ENCODE measurements at regions not wholly inside any gene's neighbourhood (a gene's known extent, or its start where the extent isn't known, plus 50 kb on each side); places are given as distances from the start of the nearest gene placed in this dataset.

DNA sequence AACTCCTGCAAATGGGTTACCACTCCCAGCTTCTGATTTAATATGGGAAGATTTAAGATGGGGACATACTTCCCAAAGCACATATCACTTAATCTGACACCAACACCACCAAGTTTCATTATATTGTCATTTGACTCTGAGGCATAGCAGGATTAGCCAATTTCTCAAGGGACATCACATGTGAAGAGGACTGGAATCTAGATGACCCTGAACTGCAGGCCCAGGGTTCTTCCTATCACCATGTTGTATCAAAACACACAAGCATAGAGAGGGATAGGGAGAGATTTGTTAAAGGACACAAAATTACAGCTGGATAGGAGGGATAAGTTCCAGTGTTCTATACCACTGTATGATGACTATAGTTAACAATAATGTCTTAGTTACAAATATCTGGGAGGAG lies 168.3 kb upstream of the PPP2R2B start:
- H3K4me1 ChIP-seq (ENCODE audit: insufficient read depth): no peaks in the 10 kb centered on the region
- DNase-seq (ENCODE audit: low spot score): no peak
- no peak overlapping the region for H3K27ac ChIP-seq
- TF ChIP-seq, protein P1, sequence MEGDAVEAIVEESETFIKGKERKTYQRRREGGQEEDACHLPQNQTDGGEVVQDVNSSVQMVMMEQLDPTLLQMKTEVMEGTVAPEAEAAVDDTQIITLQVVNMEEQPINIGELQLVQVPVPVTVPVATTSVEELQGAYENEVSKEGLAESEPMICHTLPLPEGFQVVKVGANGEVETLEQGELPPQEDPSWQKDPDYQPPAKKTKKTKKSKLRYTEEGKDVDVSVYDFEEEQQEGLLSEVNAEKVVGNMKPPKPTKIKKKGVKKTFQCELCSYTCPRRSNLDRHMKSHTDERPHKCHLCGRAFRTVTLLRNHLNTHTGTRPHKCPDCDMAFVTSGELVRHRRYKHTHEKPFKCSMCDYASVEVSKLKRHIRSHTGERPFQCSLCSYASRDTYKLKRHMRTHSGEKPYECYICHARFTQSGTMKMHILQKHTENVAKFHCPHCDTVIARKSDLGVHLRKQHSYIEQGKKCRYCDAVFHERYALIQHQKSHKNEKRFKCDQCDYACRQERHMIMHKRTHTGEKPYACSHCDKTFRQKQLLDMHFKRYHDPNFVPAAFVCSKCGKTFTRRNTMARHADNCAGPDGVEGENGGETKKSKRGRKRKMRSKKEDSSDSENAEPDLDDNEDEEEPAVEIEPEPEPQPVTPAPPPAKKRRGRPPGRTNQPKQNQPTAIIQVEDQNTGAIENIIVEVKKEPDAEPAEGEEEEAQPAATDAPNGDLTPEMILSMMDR (IDR thresholded peaks at IDR 0.05; ENCODE audit: poor library complexity): no peak
- no peak for TF ChIP-seq EZH2 (IDR thresholded peaks at IDR 0.05; ENCODE audit: borderline replicate concordance)
- no peak for TF ChIP-seq EZH2phosphoT487 (IDR thresholded peaks at IDR 0.05; ENCODE audit: low read depth, severe bottlenecking, unreplicated experiment)
- H3K4me3 ChIP-seq: no peak overlapping the region
- H3K9me2 ChIP-seq (replicated peaks; ENCODE audit: insufficient read depth): no peaks in the 10 kb centered on the region
- no peaks in the 10 kb centered on the region for H3K9me3 ChIP-seq (ENCODE audit: low read depth)
- H4K20me1 ChIP-seq (ENCODE audit: insufficient read depth, poor library complexity, severe bottlenecking): no peaks in the 10 kb centered on the region
- no peak overlapping the region for H3K4me2 ChIP-seq
- H3K27me3 ChIP-seq: no peaks in the 10 kb centered on the region
- H3K36me3 ChIP-seq (replicated peaks; ENCODE audit: insufficient read depth, low read depth): no peaks in the 10 kb centered on the region
- no peaks in the 10 kb centered on the region for H3K79me2 ChIP-seq
- H2AFZ ChIP-seq: no peak overlapping the region

DNA sequence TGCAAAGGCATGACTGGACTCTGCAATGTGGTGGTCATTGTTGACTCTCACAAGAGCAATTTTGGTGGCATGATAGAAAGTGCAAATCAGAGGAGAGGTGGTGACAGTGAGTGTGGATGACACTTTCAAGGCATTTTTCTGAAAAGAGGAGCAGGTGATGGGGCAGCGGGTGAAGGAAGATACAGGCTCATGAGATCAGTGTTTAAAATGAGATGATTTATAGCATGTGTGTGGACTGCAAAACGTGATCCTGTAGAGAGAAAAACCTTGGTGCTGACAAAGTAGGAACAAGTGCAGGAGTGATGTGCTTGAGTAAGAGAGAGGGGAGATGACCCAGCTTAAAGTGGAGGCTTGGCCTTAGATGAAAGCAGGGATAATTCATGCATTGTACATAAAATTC lies 171.2 kb upstream of the PPP2R2B start:
- H3K27ac ChIP-seq: no peak overlapping the region
- no peak overlapping the region for H3K4me2 ChIP-seq
- H3K36me3 ChIP-seq (replicated peaks; ENCODE audit: insufficient read depth, low read depth): no peaks in the 10 kb centered on the region
- no peaks in the 10 kb centered on the region for H3K4me1 ChIP-seq (ENCODE audit: insufficient read depth)
- no peaks in the 10 kb centered on the region for H3K9me2 ChIP-seq (replicated peaks; ENCODE audit: insufficient read depth)
- H3K79me2 ChIP-seq: no peaks in the 10 kb centered on the region
- H2AFZ ChIP-seq: no peak overlapping the region
- WGBS (ENCODE audit: low lambda C conversion rate, missing lambda C conversion rate): 67% methylated on average over 2 of the region's 2 CpGs
- no peaks in the 10 kb centered on the region for H3K9me3 ChIP-seq (ENCODE audit: low read depth)
- no peak overlapping the region for H3K4me3 ChIP-seq
- TF ChIP-seq, protein P1 (IDR thresholded peaks at IDR 0.05; ENCODE audit: poor library complexity): no peak
- TF ChIP-seq EZH2 (IDR thresholded peaks at IDR 0.05; ENCODE audit: borderline replicate concordance) (no peak), EZH2phosphoT487 (IDR thresholded peaks at IDR 0.05; ENCODE audit: low read depth, severe bottlenecking, unreplicated experiment) (no peak)
- peaks cover 5% of the 10 kb centered on the region for H3K27me3 ChIP-seq
- no peaks in the 10 kb centered on the region for H4K20me1 ChIP-seq (ENCODE audit: insufficient read depth, poor library complexity, severe bottlenecking)
- DNase-seq (ENCODE audit: low spot score): no peak

DNA sequence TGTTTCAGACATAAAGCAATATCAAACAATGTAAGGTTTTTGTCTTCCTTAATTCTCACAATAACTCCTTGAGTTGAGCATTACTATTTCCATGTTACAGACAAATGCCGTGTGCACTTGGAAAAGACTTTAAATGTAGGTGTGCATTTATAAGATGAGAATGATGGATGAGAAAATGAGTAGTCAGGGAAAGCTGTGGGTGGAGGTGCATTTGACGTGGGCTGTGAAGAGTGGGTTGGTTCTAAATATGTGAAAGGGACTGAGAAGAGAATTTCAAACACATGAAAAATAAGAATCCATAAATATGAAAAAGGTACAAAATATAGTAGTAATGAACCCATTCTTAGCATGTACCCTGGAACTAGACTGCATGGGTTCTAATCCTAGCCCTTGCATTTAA lies 171.6 kb upstream of the PPP2R2B start:
- Histone ChIP-seq H4K20me1 (ENCODE audit: insufficient read depth, poor library complexity, severe bottlenecking) (no peaks in the 10 kb centered on the region), H3K9me2 (replicated peaks; ENCODE audit: insufficient read depth) (no peaks in the 10 kb centered on the region), H3K4me3 (no peak overlapping the region), H3K27me3 (peaks cover 5% of the 10 kb centered on the region), H3K27ac (no peak overlapping the region), H3K79me2 (no peaks in the 10 kb centered on the region), H3K4me2 (no peak overlapping the region), H3K9me3 (ENCODE audit: low read depth) (no peaks in the 10 kb centered on the region), H3K36me3 (replicated peaks; ENCODE audit: insufficient read depth, low read depth) (no peaks in the 10 kb centered on the region), H3K4me1 (ENCODE audit: insufficient read depth) (no peaks in the 10 kb centered on the region), H2AFZ (no peak overlapping the region)
- DNase-seq (ENCODE audit: low spot score): no peak
- 86% methylated on average over 2 of the region's 2 CpGs for WGBS (ENCODE audit: low lambda C conversion rate, missing lambda C conversion rate)
- TF ChIP-seq EZH2 (IDR thresholded peaks at IDR 0.05; ENCODE audit: borderline replicate concordance): no peak
- no peak for TF ChIP-seq EZH2phosphoT487 (IDR thresholded peaks at IDR 0.05; ENCODE audit: low read depth, severe bottlenecking, unreplicated experiment)
- TF ChIP-seq, protein P1 (IDR thresholded peaks at IDR 0.05; ENCODE audit: poor library complexity): no peak

DNA sequence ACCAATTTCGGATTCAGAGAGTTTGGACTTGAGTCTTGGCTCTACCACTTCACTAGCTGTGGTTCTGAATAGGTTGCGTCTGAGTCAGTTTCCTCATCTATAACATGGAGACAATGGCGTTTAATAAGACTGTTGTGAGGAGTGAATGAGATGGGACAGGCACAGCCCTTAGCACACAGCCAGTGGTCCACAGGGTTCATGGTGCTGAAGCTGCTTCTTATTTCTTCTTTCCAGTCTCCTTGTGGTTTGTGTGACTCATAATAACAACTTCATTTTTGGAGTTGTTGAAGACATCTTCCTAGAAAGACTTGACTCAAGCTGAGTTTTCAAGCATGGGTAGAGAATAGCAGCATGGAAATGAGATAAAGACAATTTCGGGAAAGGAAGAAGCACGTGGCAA lies 172.6 kb upstream of the PPP2R2B start:
- Histone ChIP-seq H3K4me3 (no peak overlapping the region), H3K4me2 (no peak overlapping the region), H2AFZ (no peak overlapping the region), H3K9me2 (replicated peaks; ENCODE audit: insufficient read depth) (no peaks in the 10 kb centered on the region), H3K9me3 (ENCODE audit: low read depth) (no peaks in the 10 kb centered on the region), H4K20me1 (ENCODE audit: insufficient read depth, poor library complexity, severe bottlenecking) (no peaks in the 10 kb centered on the region), H3K27ac (no peak overlapping the region), H3K27me3 (peaks cover 5% of the 10 kb centered on the region), H3K4me1 (ENCODE audit: insufficient read depth) (no peaks in the 10 kb centered on the region), H3K79me2 (no peaks in the 10 kb centered on the region), H3K36me3 (replicated peaks; ENCODE audit: insufficient read depth, low read depth) (no peaks in the 10 kb centered on the region)
- 91% methylated on average over 5 of the region's 5 CpGs for WGBS (ENCODE audit: low lambda C conversion rate, missing lambda C conversion rate)
- no peak for TF ChIP-seq EZH2phosphoT487 (IDR thresholded peaks at IDR 0.05; ENCODE audit: low read depth, severe bottlenecking, unreplicated experiment)
- no peak for DNase-seq (ENCODE audit: low spot score)
